ENCODE measurements at regions not wholly inside any gene's neighbourhood (a gene's known extent, or its start where the extent isn't known, plus 50 kb on each side); places are given as distances from the start of the nearest gene placed in this dataset.

- no peaks in the 10 kb centered on the region for H3K9me3 ChIP-seq (ENCODE audit: control insufficient read depth, low read length, poor library complexity, severe bottlenecking)
- Mint-ChIP-seq H3K4me1 (peaks cover 2% of the 10 kb centered on the region), H3K27ac (no peak overlapping the region), H3K27me3 (no peaks in the 10 kb centered on the region), H3K4me3 (no peak overlapping the region), H3K36me3 (ENCODE audit: low read depth) (no peaks in the 10 kb centered on the region)
- ATAC-seq = no peak
- DNase-seq = no peak
Measured at GRCh38 chr1:219460081-219460895, 152.6 kb downstream of the ZC3H11B start.

- no peaks in the 10 kb centered on the region for H3K36me3 Mint-ChIP-seq (ENCODE audit: low read depth)
- H3K27ac Mint-ChIP-seq = no peak overlapping the region
- ATAC-seq = no peak
- H3K9me3 ChIP-seq (ENCODE audit: control insufficient read depth, low read length, poor library complexity, severe bottlenecking) = no peaks in the 10 kb centered on the region
- no peak overlapping the region for H3K4me3 Mint-ChIP-seq
- H3K4me1 Mint-ChIP-seq = peaks cover 2% of the 10 kb centered on the region
- no peaks in the 10 kb centered on the region for H3K27me3 Mint-ChIP-seq
- DNase-seq = no peak
Measured at GRCh38 chr1:219459351-219460080, 153.4 kb downstream of the ZC3H11B start.

GRCh38 chr1:219446288-219446687 is 166.6 kb downstream of the ZC3H11B start:
- Mint-ChIP-seq H3K27ac (no peak overlapping the region), H3K36me3 (ENCODE audit: low read depth) (no peaks in the 10 kb centered on the region), H3K27me3 (peaks cover 7% of the 10 kb centered on the region), H3K4me1 (no peaks in the 10 kb centered on the region), H3K4me3 (no peak overlapping the region)
- no peaks in the 10 kb centered on the region for H3K9me3 ChIP-seq (ENCODE audit: control insufficient read depth, low read length, poor library complexity, severe bottlenecking)
- DNase-seq (no peak), ATAC-seq (no peak)

- DNase-seq (no peak), ATAC-seq (no peak)
- H3K4me3 Mint-ChIP-seq = no peak overlapping the region
- H3K4me1 Mint-ChIP-seq = no peaks in the 10 kb centered on the region
- H3K36me3 Mint-ChIP-seq (ENCODE audit: low read depth) = no peaks in the 10 kb centered on the region
- H3K27ac Mint-ChIP-seq = no peak overlapping the region
- peaks cover 7% of the 10 kb centered on the region for H3K27me3 Mint-ChIP-seq
- H3K9me3 ChIP-seq (ENCODE audit: control insufficient read depth, low read length, poor library complexity, severe bottlenecking) = no peaks in the 10 kb centered on the region
Measured at GRCh38 chr1:219445864-219446263, 167.0 kb downstream of the ZC3H11B start.

GRCh38 chr1:219444474-219444873 is 168.4 kb downstream of the ZC3H11B start:
- H3K4me1 Mint-ChIP-seq = no peaks in the 10 kb centered on the region
- H3K4me3 Mint-ChIP-seq = no peak overlapping the region
- no peak for DNase-seq
- no peaks in the 10 kb centered on the region for H3K9me3 ChIP-seq (ENCODE audit: control insufficient read depth, low read length, poor library complexity, severe bottlenecking)
- peaks cover 7% of the 10 kb centered on the region for H3K27me3 Mint-ChIP-seq
- no peaks in the 10 kb centered on the region for H3K36me3 Mint-ChIP-seq (ENCODE audit: low read depth)
- ATAC-seq = no peak
- H3K27ac Mint-ChIP-seq = no peak overlapping the region

GRCh38 chr1:219443763-219444162 is 169.1 kb downstream of the ZC3H11B start:
- H3K36me3 Mint-ChIP-seq (ENCODE audit: low read depth) = no peaks in the 10 kb centered on the region
- no peaks in the 10 kb centered on the region for H3K9me3 ChIP-seq (ENCODE audit: control insufficient read depth, low read length, poor library complexity, severe bottlenecking)
- H3K27me3 Mint-ChIP-seq = peaks cover 7% of the 10 kb centered on the region
- no peak for DNase-seq
- no peak for ATAC-seq
- no peak overlapping the region for H3K27ac Mint-ChIP-seq
- no peaks in the 10 kb centered on the region for H3K4me1 Mint-ChIP-seq
- H3K4me3 Mint-ChIP-seq = no peak overlapping the region

- DNase-seq (no peak), ATAC-seq (no peak)
- Mint-ChIP-seq H3K36me3 (ENCODE audit: low read depth) (no peaks in the 10 kb centered on the region), H3K27me3 (peaks cover 7% of the 10 kb centered on the region), H3K4me1 (no peaks in the 10 kb centered on the region), H3K4me3 (no peak overlapping the region), H3K27ac (no peak overlapping the region)
- no peaks in the 10 kb centered on the region for H3K9me3 ChIP-seq (ENCODE audit: control insufficient read depth, low read length, poor library complexity, severe bottlenecking)
Measured at GRCh38 chr1:219442611-219443061, 170.3 kb downstream of the ZC3H11B start.

- Mint-ChIP-seq H3K4me1 (no peaks in the 10 kb centered on the region), H3K27ac (no peak overlapping the region), H3K36me3 (ENCODE audit: low read depth) (no peaks in the 10 kb centered on the region), H3K27me3 (peaks cover 12% of the 10 kb centered on the region), H3K4me3 (no peak overlapping the region)
- DNase-seq (no peak), ATAC-seq (no peak)
- H3K9me3 ChIP-seq (ENCODE audit: control insufficient read depth, low read length, poor library complexity, severe bottlenecking) = no peaks in the 10 kb centered on the region
Measured at GRCh38 chr1:219441884-219442283, 171.0 kb downstream of the ZC3H11B start.

GRCh38 chr1:219439376-219439775 is 173.5 kb downstream of the ZC3H11B start:
- no peak for DNase-seq
- H3K9me3 ChIP-seq (ENCODE audit: control insufficient read depth, low read length, poor library complexity, severe bottlenecking) = no peaks in the 10 kb centered on the region
- no peaks in the 10 kb centered on the region for H3K36me3 Mint-ChIP-seq (ENCODE audit: low read depth)
- ATAC-seq = no peak
- peaks cover 13% of the 10 kb centered on the region for H3K27me3 Mint-ChIP-seq
- H3K4me1 Mint-ChIP-seq = no peaks in the 10 kb centered on the region
- H3K4me3 Mint-ChIP-seq = no peak overlapping the region
- no peak overlapping the region for H3K27ac Mint-ChIP-seq

- Mint-ChIP-seq H3K27me3 (peaks cover 13% of the 10 kb centered on the region), H3K4me3 (no peak overlapping the region), H3K4me1 (no peaks in the 10 kb centered on the region), H3K27ac (no peak overlapping the region), H3K36me3 (ENCODE audit: low read depth) (no peaks in the 10 kb centered on the region)
- DNase-seq (no peak), ATAC-seq (no peak)
- H3K9me3 ChIP-seq (ENCODE audit: control insufficient read depth, low read length, poor library complexity, severe bottlenecking) = no peaks in the 10 kb centered on the region
Measured at GRCh38 chr1:219438386-219438785, 174.5 kb downstream of the ZC3H11B start.

- H3K4me3 Mint-ChIP-seq = no peak overlapping the region
- H3K36me3 Mint-ChIP-seq (ENCODE audit: low read depth) = no peaks in the 10 kb centered on the region
- no peak overlapping the region for H3K27ac Mint-ChIP-seq
- H3K4me1 Mint-ChIP-seq = no peaks in the 10 kb centered on the region
- no peaks in the 10 kb centered on the region for H3K9me3 ChIP-seq (ENCODE audit: control insufficient read depth, low read length, poor library complexity, severe bottlenecking)
- peaks cover 6% of the 10 kb centered on the region for H3K27me3 Mint-ChIP-seq
- ATAC-seq (no peak), DNase-seq (no peak)
Measured at GRCh38 chr1:219434923-219435297, 178.0 kb downstream of the ZC3H11B start.

- DNase-seq = no peak
- no peak for ATAC-seq
- H3K9me3 ChIP-seq (ENCODE audit: control insufficient read depth, low read length, poor library complexity, severe bottlenecking) = no peaks in the 10 kb centered on the region
- no peaks in the 10 kb centered on the region for H3K4me1 Mint-ChIP-seq
- no peaks in the 10 kb centered on the region for H3K36me3 Mint-ChIP-seq (ENCODE audit: low read depth)
- no peak overlapping the region for H3K4me3 Mint-ChIP-seq
- peaks cover 6% of the 10 kb centered on the region for H3K27me3 Mint-ChIP-seq
- no peak overlapping the region for H3K27ac Mint-ChIP-seq
Measured at GRCh38 chr1:219434285-219434922, 178.5 kb downstream of the ZC3H11B start.

- Mint-ChIP-seq H3K36me3 (ENCODE audit: low read depth) (no peaks in the 10 kb centered on the region), H3K27ac (no peak overlapping the region), H3K27me3 (peaks cover 6% of the 10 kb centered on the region), H3K4me3 (no peak overlapping the region), H3K4me1 (no peaks in the 10 kb centered on the region)
- DNase-seq (no peak), ATAC-seq (no peak)
- no peaks in the 10 kb centered on the region for H3K9me3 ChIP-seq (ENCODE audit: control insufficient read depth, low read length, poor library complexity, severe bottlenecking)
Measured at GRCh38 chr1:219433496-219434131, 179.3 kb downstream of the ZC3H11B start.

All from T-helper 17 cell (primary cell).